Stomach smooth muscle (tissue), 2 donors: ENCODE measurements at regions not wholly inside any gene's neighbourhood (a gene's known extent, or its start where the extent isn't known, plus 50 kb on each side); places are given as distances from the start of the nearest gene placed in this dataset.
"Not testable (repeated sequence)": the region's sequence is repeated elsewhere in the genome, so short reads cannot be mapped to it uniquely, and the experiment has no call there.

ENCODE experiments used
- H3K27ac ChIP-seq: one replicate; pipeline ENCODE4 v1.7.0; 2013; ENCODE audit warnings: mild to moderate bottlenecking, low read length, inconsistent platforms
- H3K27me3 ChIP-seq, 2 donors: one replicate each; pipeline ENCODE4 v1.7.0; 2013; ENCODE audit warnings: low read length in 2 of 2; ENCODE audit not compliant: insufficient read depth in 2 of 2, control insufficient read depth in 1 of 2
- H3K36me3 ChIP-seq, 2 donors: one replicate each; pipeline ENCODE4 v1.7.0; 2013; ENCODE audit warnings: low read length in 2 of 2; ENCODE audit not compliant: control insufficient read depth in 2 of 2, insufficient read depth in 2 of 2
- H3K4me1 ChIP-seq: one replicate; pipeline ENCODE4 v1.7.0; 2013; ENCODE audit warnings: low read length; ENCODE audit not compliant: control insufficient read depth, insufficient read depth
- H3K4me3 ChIP-seq, 2 donors: one replicate each; pipeline ENCODE4 v1.7.0; 2013; ENCODE audit warnings: low read length in 2 of 2
- H3K9ac ChIP-seq, 2 donors: one replicate each; pipeline ENCODE4 v1.7.0; 2013; ENCODE audit warnings: low read length in 2 of 2, mild to moderate bottlenecking in 1 of 2
- H3K9me3 ChIP-seq, 2 donors: one replicate each; pipeline ENCODE4 v1.7.0; 2013; ENCODE audit warnings: low read length in 2 of 2; ENCODE audit not compliant: control insufficient read depth in 2 of 2
- donor health status: healthy.
- donor health status: Pancreatic carcinoma.

DNA sequence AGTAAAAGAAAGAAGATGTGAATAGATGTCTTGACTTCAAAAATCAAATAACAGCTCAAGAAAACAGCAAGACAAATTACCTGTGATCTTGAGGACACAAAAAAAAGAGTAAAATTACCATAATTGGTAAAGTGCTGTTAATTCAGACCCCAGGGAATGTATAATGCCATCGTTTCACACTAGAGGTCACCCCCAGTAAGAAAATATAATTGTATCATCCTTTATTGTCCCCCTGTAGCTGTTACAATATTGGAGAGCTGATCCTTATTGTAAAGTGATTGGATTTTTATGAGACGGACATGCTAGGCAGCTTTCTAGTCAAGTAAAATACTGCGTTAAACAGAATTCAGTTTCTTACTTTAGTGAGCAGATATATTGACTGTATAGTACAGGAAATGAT lies 377.0 kb downstream of the TLE1 start:
- Histone ChIP-seq H3K9ac (no peak overlapping the region), H3K4me3 (no peak overlapping the region), H3K27me3 (no peaks in the 10 kb centered on the region), H3K27ac (no peak overlapping the region), H3K4me1 (no peaks in the 10 kb centered on the region), H3K36me3 (no peaks in the 10 kb centered on the region), H3K9me3 (peaks cover 0 to 4% of the 10 kb centered on the region in 2 donors)

DNA sequence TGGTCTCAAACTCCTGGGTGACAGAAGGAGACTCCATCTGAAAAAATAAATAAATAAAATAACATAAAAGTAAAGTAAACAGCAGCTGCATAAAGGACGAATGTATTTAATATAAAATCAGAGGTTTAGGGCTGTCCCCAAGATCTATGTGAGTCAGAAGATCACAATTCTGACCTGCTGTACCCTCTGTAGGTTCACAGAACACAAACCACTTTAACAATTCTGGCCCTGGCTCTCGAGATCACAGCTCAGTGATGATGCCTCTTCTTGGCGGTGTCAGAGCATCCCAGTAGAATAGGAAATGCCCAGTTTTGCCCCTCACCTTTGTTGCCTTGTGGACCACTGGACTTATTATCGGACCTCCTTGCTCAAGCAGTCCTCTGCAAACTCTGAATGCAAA lies 380.9 kb downstream of the TLE1 start:
- Histone ChIP-seq H3K27ac (no peak overlapping the region), H3K27me3 (no peaks in the 10 kb centered on the region)

DNA sequence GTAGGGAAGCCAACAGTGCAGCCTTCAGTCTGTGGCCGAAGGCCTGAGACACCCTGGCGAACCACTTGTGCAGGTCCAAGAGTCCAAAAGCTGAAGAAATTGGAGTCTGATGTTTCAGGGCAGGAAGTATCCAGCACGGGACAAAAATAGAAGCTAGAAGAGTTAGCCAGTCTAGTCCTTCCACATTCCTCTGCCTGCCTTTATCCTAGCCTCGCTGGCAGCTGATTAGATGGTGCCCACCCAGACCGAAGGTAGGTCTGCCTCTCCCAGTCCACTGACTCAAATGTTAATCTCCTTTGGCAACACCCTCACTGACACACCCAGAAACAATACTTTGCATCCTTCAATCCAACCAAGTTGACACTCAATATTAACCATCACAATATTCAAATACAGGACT lies 381.6 kb downstream of the TLE1 start:
- not testable (repeated sequence) for H3K4me1 ChIP-seq, H3K4me3 ChIP-seq, H3K9ac ChIP-seq, H3K36me3 ChIP-seq, H3K27me3 ChIP-seq, H3K27ac ChIP-seq, H3K9me3 ChIP-seq

More for the DNA sequence above, 380.9 kb downstream of the TLE1 start:
- H3K4me1 ChIP-seq, result no peaks in the 10 kb centered on the region
- H3K9me3 ChIP-seq, result peaks cover 0 to 4% of the 10 kb centered on the region in 2 donors
- H3K36me3 ChIP-seq, result no peaks in the 10 kb centered on the region
- no peak overlapping the region for H3K9ac ChIP-seq
- no peak overlapping the region for H3K4me3 ChIP-seq

DNA sequence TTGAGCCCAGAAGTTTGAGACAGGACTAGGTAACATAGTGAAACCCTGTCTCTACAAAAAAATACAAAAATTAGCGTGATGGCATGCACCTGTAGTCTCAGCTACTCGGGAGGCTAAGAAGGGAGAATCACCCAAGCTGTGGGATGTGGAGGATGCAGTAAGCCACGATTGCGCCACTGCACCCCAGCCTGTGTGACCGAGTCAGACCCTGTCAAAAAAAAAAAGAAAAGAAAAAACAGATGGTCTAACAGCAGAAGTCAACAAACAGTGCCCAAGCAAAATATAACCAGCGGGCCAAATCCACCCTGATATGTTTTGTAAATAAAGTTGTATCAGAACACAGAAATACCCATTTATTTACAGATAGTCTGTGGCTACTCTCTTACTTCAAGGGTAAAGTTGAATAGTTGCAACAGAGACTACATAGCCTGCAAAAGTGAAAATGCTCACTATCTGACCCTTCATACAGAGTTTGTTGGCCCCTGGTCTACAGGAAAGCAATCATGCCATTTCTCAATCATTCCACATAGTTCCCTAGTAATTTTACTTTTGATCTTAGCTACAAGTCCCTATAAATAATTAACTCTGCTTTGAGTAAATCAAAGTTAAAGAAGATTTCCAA lies 383.7 kb downstream of the TLE1 start:
- Histone ChIP-seq H3K4me3 (no peak overlapping the region), H3K27ac (no peak overlapping the region), H3K9ac (no peak overlapping the region), H3K36me3 (no peaks in the 10 kb centered on the region), H3K4me1 (no peaks in the 10 kb centered on the region), H3K27me3 (no peaks in the 10 kb centered on the region), H3K9me3 (peaks cover 1 to 4% of the 10 kb centered on the region in 2 donors)

DNA sequence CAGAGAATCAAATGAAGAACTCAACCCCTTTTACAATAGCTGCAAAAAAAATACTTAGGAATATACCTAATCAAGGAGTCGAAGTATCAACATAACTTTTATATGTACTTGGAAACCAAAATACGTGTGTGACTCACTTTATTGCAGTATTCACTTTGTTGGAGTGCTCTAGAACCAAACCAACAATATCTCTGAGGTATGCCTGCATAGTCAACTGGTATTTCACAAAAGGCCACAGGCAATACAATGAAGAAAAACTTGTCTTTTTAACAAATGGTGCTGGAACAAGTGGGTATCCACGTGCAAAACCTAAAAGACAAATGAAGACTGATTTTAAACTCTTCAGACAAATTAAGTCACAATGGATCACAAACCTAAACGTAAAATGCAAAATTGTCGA lies 385.7 kb downstream of the TLE1 start:
- Histone ChIP-seq H3K4me3 (no peak overlapping the region), H3K36me3 (no peaks in the 10 kb centered on the region), H3K4me1 (no peaks in the 10 kb centered on the region), H3K9ac (no peak overlapping the region), H3K27me3 (no peaks in the 10 kb centered on the region), H3K9me3 (peaks cover 0 to 3% of the 10 kb centered on the region in 2 donors), H3K27ac (no peak overlapping the region)

DNA sequence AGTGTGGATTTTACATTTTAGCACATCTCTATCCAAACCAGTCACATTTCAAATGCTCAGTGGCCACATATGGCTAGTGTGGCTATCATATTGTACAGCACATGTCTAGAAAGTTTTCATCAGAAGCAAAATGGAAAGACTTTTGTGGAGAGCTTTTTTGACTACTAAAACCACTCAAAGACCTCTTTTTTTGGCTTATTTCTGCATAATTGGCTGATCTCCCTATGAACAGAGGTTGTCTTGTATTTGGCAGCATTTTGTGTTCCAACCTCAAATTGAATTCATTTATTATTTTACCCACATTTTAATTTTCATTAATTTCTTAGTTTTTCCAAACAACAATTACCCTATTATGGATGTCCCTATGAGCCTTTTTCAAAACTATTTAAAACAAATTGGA lies 395.7 kb downstream of the TLE1 start:
- Histone ChIP-seq H3K4me1 (no peaks in the 10 kb centered on the region), H3K9ac (no peak overlapping the region), H3K9me3 (no peaks in the 10 kb centered on the region), H3K4me3 (no peak overlapping the region), H3K36me3 (no peaks in the 10 kb centered on the region), H3K27me3 (no peaks in the 10 kb centered on the region), H3K27ac (no peak overlapping the region)

DNA sequence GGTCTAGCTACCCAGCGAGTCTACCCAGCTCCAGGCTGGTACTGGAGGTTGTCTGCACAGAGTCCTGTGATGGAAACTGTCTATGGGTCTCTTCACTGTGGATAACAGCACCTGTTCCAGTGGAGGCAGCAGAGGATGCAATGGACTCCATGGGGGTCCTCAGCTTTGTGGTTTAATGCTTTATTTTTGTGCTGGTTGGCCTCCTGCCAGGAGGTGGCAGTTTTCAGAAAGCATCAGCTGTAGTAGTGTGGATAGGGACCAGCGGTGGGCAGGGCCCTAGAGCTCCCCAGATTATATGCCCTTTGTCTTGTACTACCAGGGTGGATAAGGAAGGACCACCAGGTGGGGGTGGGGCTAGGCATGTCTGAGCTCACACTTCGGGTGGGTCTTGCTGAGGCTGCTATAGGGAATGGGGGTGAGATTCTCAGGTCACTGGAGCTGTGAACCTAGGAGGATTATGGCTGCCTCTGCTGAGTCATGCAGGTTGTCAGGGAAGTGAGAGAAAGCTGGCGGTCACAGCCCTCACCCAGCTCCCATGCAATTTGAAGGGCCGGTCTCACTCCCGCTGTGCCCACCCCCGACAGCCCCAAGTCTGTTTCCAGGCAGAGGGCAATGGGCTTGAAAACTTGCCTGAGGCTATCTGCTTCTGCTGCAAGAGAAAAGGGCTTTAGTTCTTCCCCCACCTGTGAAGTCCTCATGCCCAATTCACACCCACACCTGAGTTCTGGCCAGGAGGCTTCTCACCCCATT lies 397.1 kb downstream of the TLE1 start:
- no peaks in the 10 kb centered on the region for H3K27me3 ChIP-seq
- H3K9me3 ChIP-seq, result no peaks in the 10 kb centered on the region
- H3K9ac ChIP-seq, result no peak overlapping the region
- H3K27ac ChIP-seq, result no peak overlapping the region
- H3K4me1 ChIP-seq, result no peaks in the 10 kb centered on the region
- H3K4me3 ChIP-seq, result no peak overlapping the region
- no peaks in the 10 kb centered on the region for H3K36me3 ChIP-seq

DNA sequence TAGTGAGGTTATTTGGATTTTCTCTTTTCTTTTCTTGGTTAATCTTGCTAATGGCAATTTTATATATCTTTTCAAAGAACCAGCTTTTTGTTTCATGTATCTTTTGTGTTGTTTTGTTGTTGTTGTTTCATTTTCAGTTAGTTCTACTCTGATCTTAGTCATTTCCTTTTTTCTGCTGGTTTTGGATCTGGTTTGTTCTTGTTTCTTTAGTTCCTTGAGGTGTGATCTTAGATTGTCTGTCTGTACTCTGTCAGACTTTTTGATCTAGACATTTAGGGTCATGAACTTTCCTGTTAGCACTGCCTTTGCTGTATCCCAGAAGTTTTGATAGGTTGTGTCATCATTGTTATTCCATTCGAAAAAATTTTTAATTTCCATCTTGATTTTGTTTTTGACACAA lies 399.7 kb downstream of the TLE1 start:
- Histone ChIP-seq H3K27me3 (no peaks in the 10 kb centered on the region), H3K9me3 (no peaks in the 10 kb centered on the region), H3K27ac (no peak overlapping the region), H3K36me3 (no peaks in the 10 kb centered on the region), H3K4me1 (no peaks in the 10 kb centered on the region), H3K4me3 (no peak overlapping the region), H3K9ac (no peak overlapping the region)

DNA sequence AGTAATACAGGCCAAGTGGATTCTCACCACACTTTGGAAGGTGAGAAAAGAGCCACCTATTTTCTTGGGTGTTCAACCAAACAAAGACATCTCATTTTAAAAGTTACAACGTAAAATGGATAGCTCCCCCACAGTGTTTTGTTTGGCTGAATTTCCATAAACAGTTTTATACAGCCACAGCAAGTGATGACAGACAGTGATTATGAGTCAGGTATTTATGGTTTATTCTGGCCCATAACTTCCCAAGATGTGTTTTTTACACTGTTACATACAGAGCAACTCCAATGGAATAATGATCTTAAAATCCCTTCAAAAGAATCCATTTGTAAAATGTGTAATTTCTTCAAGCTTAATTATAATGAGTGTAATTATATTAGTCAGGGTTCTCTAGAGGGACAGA lies 421.3 kb downstream of the TLE1 start:
- H3K27ac ChIP-seq, result no peak overlapping the region
- no peaks in the 10 kb centered on the region for H3K9me3 ChIP-seq
- no peak overlapping the region for H3K4me3 ChIP-seq
- H3K9ac ChIP-seq, result no peak overlapping the region
- H3K36me3 ChIP-seq, result no peaks in the 10 kb centered on the region
- no peaks in the 10 kb centered on the region for H3K27me3 ChIP-seq
- H3K4me1 ChIP-seq, result no peaks in the 10 kb centered on the region

DNA sequence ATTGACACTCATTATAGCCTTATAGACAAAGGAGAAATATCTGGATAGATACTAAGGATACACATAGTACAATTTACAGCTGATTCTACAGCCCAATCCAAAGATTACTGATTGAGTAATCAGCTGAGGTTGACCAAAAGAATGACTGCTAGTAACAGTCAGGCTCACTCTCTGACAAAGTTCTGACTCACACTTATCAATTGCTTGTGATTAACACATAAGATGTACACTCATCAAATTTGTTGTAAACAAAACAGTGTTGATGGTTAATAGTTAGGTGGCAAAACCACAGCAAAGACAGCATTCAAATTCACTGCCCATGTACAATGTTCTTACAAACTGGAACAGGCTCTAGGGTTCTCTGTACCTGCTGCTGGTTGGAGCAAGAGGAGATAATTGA lies 422.7 kb downstream of the TLE1 start:
- Histone ChIP-seq H3K27me3 (no peaks in the 10 kb centered on the region), H3K4me1 (no peaks in the 10 kb centered on the region), H3K4me3 (no peak overlapping the region), H3K9me3 (no peaks in the 10 kb centered on the region), H3K9ac (no peak overlapping the region), H3K36me3 (no peaks in the 10 kb centered on the region), H3K27ac (no peak overlapping the region)

DNA sequence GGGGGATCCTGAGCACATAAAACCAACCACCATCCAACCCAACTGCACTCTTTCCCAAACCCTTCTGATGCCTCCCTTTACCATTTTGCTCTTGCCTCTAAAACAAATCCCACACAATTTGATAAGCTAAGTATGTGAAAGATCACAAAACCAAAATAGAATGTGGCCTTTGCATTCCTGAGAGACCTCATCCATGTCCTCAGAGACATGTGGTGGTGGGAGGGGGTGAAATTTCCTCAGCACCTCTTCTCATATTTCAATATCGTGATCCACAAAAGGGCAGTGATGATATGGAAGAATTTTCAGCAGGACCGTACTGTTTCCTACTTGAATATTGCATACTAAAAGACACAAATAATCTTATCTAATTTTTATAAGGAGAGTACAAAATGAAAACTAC lies 423.3 kb downstream of the TLE1 start:
- H3K4me1 ChIP-seq, result no peaks in the 10 kb centered on the region
- no peak overlapping the region for H3K27ac ChIP-seq
- no peak overlapping the region for H3K9ac ChIP-seq
- no peaks in the 10 kb centered on the region for H3K27me3 ChIP-seq
- no peak overlapping the region for H3K4me3 ChIP-seq
- no peaks in the 10 kb centered on the region for H3K36me3 ChIP-seq
- no peaks in the 10 kb centered on the region for H3K9me3 ChIP-seq
